ENCODE measurements at regions not wholly inside any gene's neighbourhood (a gene's known extent, or its start where the extent isn't known, plus 50 kb on each side); places are given as distances from the start of the nearest gene placed in this dataset.
A peak's percentile ranks its signal among the peaks of the same experiment; 100 is the strongest.

DNA sequence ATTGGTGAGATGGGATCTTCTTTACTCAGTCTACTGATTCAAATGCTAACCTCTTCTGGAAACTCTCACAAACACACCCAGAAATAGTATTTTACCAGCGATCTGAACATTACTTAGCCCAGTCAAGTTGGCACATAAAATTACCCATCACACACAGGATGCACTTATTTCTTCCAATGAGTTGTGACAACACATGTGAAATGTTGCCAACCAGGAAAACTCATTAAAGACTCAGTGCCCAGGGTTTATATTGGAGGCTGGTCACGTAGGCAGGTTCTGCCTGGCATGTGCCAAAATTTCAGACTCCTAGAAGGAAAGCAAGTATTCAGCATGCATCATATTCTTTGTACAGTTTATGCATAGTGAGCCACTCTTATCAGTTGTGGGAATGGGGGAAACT lies 443.3 kb downstream of the EPM2A start:
- H3K4me3 ChIP-seq (replicated peaks in 1 of 3; ENCODE audit: insufficient read depth in 1 of 3, low read depth in 2 of 3, low read length in 3 of 3), result no peak overlapping the region
- ChIA-PET CTCF (ENCODE audit: low intra/inter-chr PET ratio, low total read pairs) (no interaction called here), POLR2A (no interaction called here)
- no peak for ATAC-seq
- H3K9me3 ChIP-seq (ENCODE audit: low read length), result no peaks in the 10 kb centered on the region
- TF ChIP-seq ZNF430 (CRISPR knock-in tag; IDR thresholded peaks at IDR 0.05) (no peak), ZNF136 (CRISPR knock-in tag; IDR thresholded peaks at IDR 0.05; ENCODE audit: low read depth) (no peak), SNAPC2 (CRISPR knock-in tag; IDR thresholded peaks at IDR 0.05) (no peak), CHD2 (IDR thresholded peaks at IDR 0.05; ENCODE audit: low read depth, low read length) (no peak), ZNF670 (CRISPR knock-in tag; IDR thresholded peaks at IDR 0.05; ENCODE audit: borderline replicate concordance) (no peak), NCOR1 (IDR thresholded peaks at IDR 0.05; ENCODE audit: borderline replicate concordance, low read length) (no peak), SCMH1 (CRISPR knock-in tag; IDR thresholded peaks at IDR 0.05; ENCODE audit: borderline replicate concordance) (no peak), ZNF776 (CRISPR knock-in tag; IDR thresholded peaks at IDR 0.05) (no peak)
- in situ Hi-C loops (cut with HindIII; ENCODE audit: extremely low pct_ligation_motif_present, low pct_unique_long_range_greater_than_20kb), result no loop called here
- DNase-seq (ENCODE audit: low spot score), result no peak
- H3K4me1 ChIP-seq (ENCODE audit: insufficient read depth, low read length), result peaks cover 15% of the 10 kb centered on the region
- H3K9ac ChIP-seq (ENCODE audit: insufficient read depth, low read depth, low read length), result no peak overlapping the region
- intact Hi-C loops (cut with micrococcal nuclease; ENCODE audit: unreplicated experiment), result no loop called here
- no peaks in the 10 kb centered on the region for H3K36me3 ChIP-seq (replicated peaks in 1 of 2; ENCODE audit: control insufficient read depth in 1 of 2, insufficient read depth in 2 of 2, low read length in 2 of 2)
- H3K27ac ChIP-seq (ENCODE audit: extremely low read length, insufficient read depth, low read length), result no peak overlapping the region
- 16% methylated on average over 2 of the region's 2 CpGs for WGBS (ENCODE audit: low lambda C conversion rate)
- FAIRE-seq, result no peak
- H3K4me2 ChIP-seq (ENCODE audit: low read depth, low read length), result no peak overlapping the region
- no peaks in the 10 kb centered on the region for H3K79me2 ChIP-seq (ENCODE audit: insufficient read depth, low read length)
- no peak overlapping the region for H2AFZ ChIP-seq (ENCODE audit: low read length)
- H3K27me3 ChIP-seq (ENCODE audit: control insufficient read depth in 1 of 2, insufficient read depth in 2 of 2, low read length in 2 of 2), result no peaks in the 10 kb centered on the region
- no peaks in the 10 kb centered on the region for H4K20me1 ChIP-seq (ENCODE audit: insufficient read depth, low read length)
- BruUV-seq (replicated peaks), result no TSS peak

GRCh38 chr6:145294942-145295341 lies 440.4 kb downstream of the EPM2A start:
- peak overlapping the region in 2 of 3 experiments; percentile 11 to 44; a peak in 1 of 6 replicates for H3K4me3 ChIP-seq (replicated peaks in 1 of 3; ENCODE audit: insufficient read depth in 1 of 3, low read depth in 2 of 3, low read length in 3 of 3)
- DNase-seq (ENCODE audit: low spot score) (peak; percentile 58), FAIRE-seq (no peak), ATAC-seq (peak; percentile 74)
- no peaks in the 10 kb centered on the region for H3K9me3 ChIP-seq (ENCODE audit: low read length)
- H4K20me1 ChIP-seq (ENCODE audit: insufficient read depth, low read length), result no peaks in the 10 kb centered on the region
- POLR2A ChIA-PET, result interaction anchor here (1.2 to 1.4 kb wide), 2 partner anchors 19 to 29 kb away, joined by 3 to 4 read pairs; no protein-coding TSS in a partner anchor
- no peaks in the 10 kb centered on the region for H3K79me2 ChIP-seq (ENCODE audit: insufficient read depth, low read length)
- intact Hi-C loops (cut with micrococcal nuclease; ENCODE audit: unreplicated experiment) (no loop called here), in situ Hi-C loops (cut with HindIII; ENCODE audit: extremely low pct_ligation_motif_present, low pct_unique_long_range_greater_than_20kb) (no loop called here)
- H3K4me1 ChIP-seq (ENCODE audit: insufficient read depth, low read length), result peaks cover 15% of the 10 kb centered on the region
- no TSS peak for BruUV-seq (replicated peaks)
- H3K27me3 ChIP-seq (ENCODE audit: control insufficient read depth in 1 of 2, insufficient read depth in 2 of 2, low read length in 2 of 2), result no peaks in the 10 kb centered on the region
- WGBS (ENCODE audit: low lambda C conversion rate), result 5% methylated on average over 4 of the region's 4 CpGs
- peak overlapping the region; percentile 55 for H3K27ac ChIP-seq (ENCODE audit: extremely low read length, insufficient read depth, low read length)
- CTCF ChIA-PET (ENCODE audit: low intra/inter-chr PET ratio, low total read pairs), result no interaction called here
- no peak overlapping the region for H2AFZ ChIP-seq (ENCODE audit: low read length)
- H3K4me2 ChIP-seq (ENCODE audit: low read depth, low read length), result peak overlapping the region; percentile 58
- no peak overlapping the region for H3K9ac ChIP-seq (ENCODE audit: insufficient read depth, low read depth, low read length)
- H3K36me3 ChIP-seq (replicated peaks in 1 of 2; ENCODE audit: control insufficient read depth in 1 of 2, insufficient read depth in 2 of 2, low read length in 2 of 2), result no peaks in the 10 kb centered on the region
- peak; percentile 41 for TF ChIP-seq TEAD3 (CRISPR knock-in tag; optimal IDR thresholded peaks at IDR 0.05; ENCODE audit: borderline replicate concordance)
- TF ChIP-seq ZKSCAN5 (CRISPR knock-in tag; IDR thresholded peaks at IDR 0.05), result no peak
- TF ChIP-seq, protein P1, sequence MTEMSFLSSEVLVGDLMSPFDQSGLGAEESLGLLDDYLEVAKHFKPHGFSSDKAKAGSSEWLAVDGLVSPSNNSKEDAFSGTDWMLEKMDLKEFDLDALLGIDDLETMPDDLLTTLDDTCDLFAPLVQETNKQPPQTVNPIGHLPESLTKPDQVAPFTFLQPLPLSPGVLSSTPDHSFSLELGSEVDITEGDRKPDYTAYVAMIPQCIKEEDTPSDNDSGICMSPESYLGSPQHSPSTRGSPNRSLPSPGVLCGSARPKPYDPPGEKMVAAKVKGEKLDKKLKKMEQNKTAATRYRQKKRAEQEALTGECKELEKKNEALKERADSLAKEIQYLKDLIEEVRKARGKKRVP (CRISPR knock-in tag; IDR thresholded peaks at IDR 0.05), result no peak
- no peak for TF ChIP-seq DPF2 (CRISPR knock-in tag; IDR thresholded peaks at IDR 0.05; ENCODE audit: borderline replicate concordance, low read depth)
- TF ChIP-seq HOXA9 (CRISPR knock-in tag; IDR thresholded peaks at IDR 0.05; ENCODE audit: borderline replicate concordance), result no peak
- no peak for TF ChIP-seq DDIT3 (CRISPR knock-in tag; IDR thresholded peaks at IDR 0.05)
- no peak for TF ChIP-seq ZNF30 (CRISPR knock-in tag; IDR thresholded peaks at IDR 0.05)
- TF ChIP-seq ZNF513 (CRISPR knock-in tag; conservative IDR thresholded peaks at IDR 0.05), result no peak
- TF ChIP-seq MED13 (CRISPR knock-in tag; IDR thresholded peaks at IDR 0.05), result no peak
- TF ChIP-seq, protein P2, sequence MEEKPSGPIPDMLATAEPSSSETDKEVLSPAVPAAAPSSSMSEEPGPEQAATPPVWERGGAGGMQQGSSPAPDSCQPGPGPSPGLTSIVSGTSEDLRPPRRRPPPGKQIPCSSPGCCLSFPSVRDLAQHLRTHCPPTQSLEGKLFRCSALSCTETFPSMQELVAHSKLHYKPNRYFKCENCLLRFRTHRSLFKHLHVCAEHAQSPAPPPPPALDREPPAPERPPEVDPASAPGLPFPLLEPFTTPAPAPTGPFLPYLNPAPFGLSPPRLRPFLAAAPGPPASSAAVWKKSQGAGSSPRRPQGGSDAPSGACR (CRISPR knock-in tag; IDR thresholded peaks at IDR 0.05), result no peak

All from HepG2 (cell line).